ENCODE measurements at regions not wholly inside any gene's neighbourhood (a gene's known extent, or its start where the extent isn't known, plus 50 kb on each side); places are given as distances from the start of the nearest gene placed in this dataset.

DNA sequence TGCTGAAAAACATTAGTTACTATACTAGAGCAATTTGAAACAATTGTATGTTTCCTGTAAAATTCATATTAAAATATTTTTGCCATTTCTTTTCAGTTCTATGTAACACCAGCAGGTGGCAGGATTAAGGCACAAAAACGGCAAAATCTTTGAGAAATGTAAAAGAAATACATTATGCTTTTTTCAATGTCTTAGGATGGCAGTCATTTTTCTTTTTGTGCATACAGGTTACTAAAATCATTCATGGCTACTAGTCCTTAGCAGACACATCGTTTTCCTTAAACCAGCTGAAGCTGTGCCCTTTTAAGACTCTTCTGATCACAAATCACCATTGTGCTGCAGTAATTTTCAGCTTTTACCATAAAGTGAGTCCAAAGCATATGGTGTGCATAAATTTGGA, 800.7 kb upstream of the SLITRK5 start:
- TF ChIP-seq, protein P1, sequence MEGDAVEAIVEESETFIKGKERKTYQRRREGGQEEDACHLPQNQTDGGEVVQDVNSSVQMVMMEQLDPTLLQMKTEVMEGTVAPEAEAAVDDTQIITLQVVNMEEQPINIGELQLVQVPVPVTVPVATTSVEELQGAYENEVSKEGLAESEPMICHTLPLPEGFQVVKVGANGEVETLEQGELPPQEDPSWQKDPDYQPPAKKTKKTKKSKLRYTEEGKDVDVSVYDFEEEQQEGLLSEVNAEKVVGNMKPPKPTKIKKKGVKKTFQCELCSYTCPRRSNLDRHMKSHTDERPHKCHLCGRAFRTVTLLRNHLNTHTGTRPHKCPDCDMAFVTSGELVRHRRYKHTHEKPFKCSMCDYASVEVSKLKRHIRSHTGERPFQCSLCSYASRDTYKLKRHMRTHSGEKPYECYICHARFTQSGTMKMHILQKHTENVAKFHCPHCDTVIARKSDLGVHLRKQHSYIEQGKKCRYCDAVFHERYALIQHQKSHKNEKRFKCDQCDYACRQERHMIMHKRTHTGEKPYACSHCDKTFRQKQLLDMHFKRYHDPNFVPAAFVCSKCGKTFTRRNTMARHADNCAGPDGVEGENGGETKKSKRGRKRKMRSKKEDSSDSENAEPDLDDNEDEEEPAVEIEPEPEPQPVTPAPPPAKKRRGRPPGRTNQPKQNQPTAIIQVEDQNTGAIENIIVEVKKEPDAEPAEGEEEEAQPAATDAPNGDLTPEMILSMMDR (IDR thresholded peaks at IDR 0.05), result peak in 3 of 4 experiments; percentile 37 to 62 (median 47)
- TF ChIP-seq POLR2AphosphoS5 (IDR thresholded peaks at IDR 0.05), result no peak

All from sigmoid colon (tissue), 4 donors.